ENCODE measurements at regions not wholly inside any gene's neighbourhood (a gene's known extent, or its start where the extent isn't known, plus 50 kb on each side); places are given as distances from the start of the nearest gene placed in this dataset.

DNA sequence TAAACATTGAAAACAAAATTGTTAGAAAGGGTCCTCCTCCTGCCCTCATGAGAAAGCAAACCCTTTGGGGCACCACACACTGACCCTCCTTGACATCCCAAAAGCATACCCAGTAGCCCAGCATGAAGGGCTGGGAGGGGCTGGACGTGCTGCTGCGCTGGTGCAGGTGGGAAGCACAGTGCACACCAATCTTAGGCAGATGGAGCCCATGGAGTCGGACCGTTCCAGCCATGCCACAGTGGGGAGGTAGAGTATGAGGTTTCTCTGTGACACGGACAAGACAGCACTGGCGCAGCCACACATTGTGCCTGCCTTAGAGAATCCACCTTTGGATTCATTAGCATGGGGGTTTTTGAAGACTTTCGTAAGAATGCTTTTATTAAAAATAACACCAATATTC, 544.2 kb upstream of the FRG1 start (continued):
- no peak for TF ChIP-seq OSR2 (tag by site-specific recombination; IDR thresholded peaks at IDR 0.05)
- no peak for TF ChIP-seq ZNF311 (tag by site-specific recombination; IDR thresholded peaks at IDR 0.05; ENCODE audit: borderline replicate concordance)
- TF ChIP-seq IKZF3 (tag by site-specific recombination; IDR thresholded peaks at IDR 0.05), result no peak
- no peak for TF ChIP-seq ZFP3 (tag by site-specific recombination; IDR thresholded peaks at IDR 0.05; ENCODE audit: low read depth)
- no peak for TF ChIP-seq ZNF473 (tag by site-specific recombination; IDR thresholded peaks at IDR 0.05)

DNA sequence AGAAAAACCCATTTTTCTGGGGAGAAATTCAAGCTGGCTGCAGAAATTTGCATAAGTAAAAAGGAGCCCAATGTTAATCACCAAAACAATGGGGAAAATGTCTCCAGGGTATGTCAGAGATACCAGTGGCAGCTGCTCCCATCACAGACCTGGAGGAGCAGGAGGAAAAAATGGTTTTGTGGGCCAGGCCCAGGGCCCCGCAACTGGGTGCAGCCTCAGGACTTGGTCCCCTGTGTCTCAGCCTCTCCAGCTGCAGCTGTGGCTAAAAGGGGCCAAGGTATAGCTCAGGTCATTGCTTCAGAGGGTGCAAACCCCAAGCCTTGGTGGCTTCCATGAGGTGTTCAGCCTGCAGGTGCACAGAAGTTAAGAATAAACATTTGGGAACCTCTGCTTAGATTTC, 536.4 kb upstream of the FRG1 start:
- no peaks in the 10 kb centered on the region for H3K36me3 ChIP-seq (ENCODE audit: control insufficient read depth in 2 of 2, insufficient read depth in 1 of 2, low read length in 2 of 2)
- TF ChIP-seq, protein P1, sequence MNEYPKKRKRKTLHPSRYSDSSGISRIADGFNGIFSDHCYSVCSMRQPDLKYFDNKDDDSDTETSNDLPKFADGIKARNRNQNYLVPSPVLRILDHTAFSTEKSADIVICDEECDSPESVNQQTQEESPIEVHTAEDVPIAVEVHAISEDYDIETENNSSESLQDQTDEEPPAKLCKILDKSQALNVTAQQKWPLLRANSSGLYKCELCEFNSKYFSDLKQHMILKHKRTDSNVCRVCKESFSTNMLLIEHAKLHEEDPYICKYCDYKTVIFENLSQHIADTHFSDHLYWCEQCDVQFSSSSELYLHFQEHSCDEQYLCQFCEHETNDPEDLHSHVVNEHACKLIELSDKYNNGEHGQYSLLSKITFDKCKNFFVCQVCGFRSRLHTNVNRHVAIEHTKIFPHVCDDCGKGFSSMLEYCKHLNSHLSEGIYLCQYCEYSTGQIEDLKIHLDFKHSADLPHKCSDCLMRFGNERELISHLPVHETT (tag by site-specific recombination; IDR thresholded peaks at IDR 0.05), result no peak
- TF ChIP-seq ZNF585B (tag by site-specific recombination; IDR thresholded peaks at IDR 0.05), result peak; percentile 73
- no peaks in the 10 kb centered on the region for H3K9me3 ChIP-seq (ENCODE audit: control insufficient read depth, insufficient read depth, low read depth, low read length)
- H3K27ac ChIP-seq (ENCODE audit: extremely low read depth, low read depth, low read length), result no peak overlapping the region
- no peak overlapping the region for H3K4me3 ChIP-seq (ENCODE audit: low read depth, low read length)
- no peaks in the 10 kb centered on the region for H3K4me1 ChIP-seq (ENCODE audit: control insufficient read depth, insufficient read depth, low read length)
- POLR2A ChIA-PET, result no interaction called here
- CTCF ChIA-PET, result no interaction called here

DNA sequence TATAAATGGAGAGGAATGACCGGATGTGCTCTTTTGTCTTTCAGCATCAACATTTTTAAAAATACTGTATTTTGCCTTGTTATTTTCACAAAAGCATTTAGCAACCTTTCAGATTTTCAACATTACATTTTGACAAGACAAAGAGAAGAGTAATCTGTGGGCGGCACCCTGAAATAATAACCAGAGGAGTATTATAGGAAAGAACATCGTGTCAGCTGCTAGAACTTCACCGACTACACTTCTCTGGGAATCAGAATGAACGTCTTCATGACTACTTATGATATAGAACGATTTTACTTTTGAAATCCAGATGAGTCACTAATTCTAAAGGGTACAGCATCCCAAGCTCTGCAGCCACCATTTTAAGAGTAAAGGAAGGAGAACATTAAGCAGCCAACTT, 531.5 kb upstream of the FRG1 start:
- POLR2A ChIA-PET, result no interaction called here
- Histone ChIP-seq H3K9me3 (ENCODE audit: control insufficient read depth, insufficient read depth, low read depth, low read length) (no peaks in the 10 kb centered on the region), H3K27ac (ENCODE audit: extremely low read depth, low read depth, low read length) (no peak overlapping the region), H3K4me1 (ENCODE audit: control insufficient read depth, insufficient read depth, low read length) (no peaks in the 10 kb centered on the region), H3K4me3 (ENCODE audit: low read depth, low read length) (no peak overlapping the region), H3K36me3 (ENCODE audit: control insufficient read depth in 2 of 2, insufficient read depth in 1 of 2, low read length in 2 of 2) (no peaks in the 10 kb centered on the region)
- CTCF ChIA-PET, result no interaction called here
- TF ChIP-seq ZNF837 (tag by site-specific recombination; IDR thresholded peaks at IDR 0.05) (no peak), ZNF146 (tag by site-specific recombination; IDR thresholded peaks at IDR 0.05) (no peak), HOXC10 (CRISPR knock-in tag; IDR thresholded peaks at IDR 0.05) (no peak), ZNF202 (tag by site-specific recombination; IDR thresholded peaks at IDR 0.05; ENCODE audit: borderline replicate concordance) (no peak)
- TF ChIP-seq, protein P2, sequence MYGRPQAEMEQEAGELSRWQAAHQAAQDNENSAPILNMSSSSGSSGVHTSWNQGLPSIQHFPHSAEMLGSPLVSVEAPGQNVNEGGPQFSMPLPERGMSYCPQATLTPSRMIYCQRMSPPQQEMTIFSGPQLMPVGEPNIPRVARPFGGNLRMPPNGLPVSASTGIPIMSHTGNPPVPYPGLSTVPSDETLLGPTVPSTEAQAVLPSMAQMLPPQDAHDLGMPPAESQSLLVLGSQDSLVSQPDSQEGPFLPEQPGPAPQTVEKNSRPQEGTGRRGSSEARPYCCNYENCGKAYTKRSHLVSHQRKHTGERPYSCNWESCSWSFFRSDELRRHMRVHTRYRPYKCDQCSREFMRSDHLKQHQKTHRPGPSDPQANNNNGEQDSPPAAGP (tag by site-specific recombination; IDR thresholded peaks at IDR 0.05), result no peak

DNA sequence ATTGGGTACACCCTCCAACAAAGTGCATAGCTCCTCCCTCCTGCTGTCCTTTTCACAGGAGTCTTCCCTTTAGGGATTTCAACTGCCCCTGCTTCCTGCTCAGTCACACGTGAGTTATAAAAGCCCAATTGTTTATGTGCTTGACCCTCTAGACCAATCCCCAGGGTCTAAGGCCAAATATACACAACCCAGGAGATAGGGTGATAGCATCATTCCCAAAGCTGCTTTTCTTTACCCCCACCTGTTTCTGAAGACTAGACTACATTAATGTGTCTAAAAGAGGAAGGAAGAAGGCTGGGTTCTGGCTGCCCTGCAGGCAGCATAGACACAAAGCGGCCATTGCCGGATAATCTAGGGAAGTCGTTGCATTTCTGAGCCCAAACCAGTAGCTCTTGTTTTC, 526.7 kb upstream of the FRG1 start:
- Histone ChIP-seq H3K9me3 (ENCODE audit: control insufficient read depth, insufficient read depth, low read depth, low read length) (no peaks in the 10 kb centered on the region), H3K36me3 (ENCODE audit: control insufficient read depth in 2 of 2, insufficient read depth in 1 of 2, low read length in 2 of 2) (no peaks in the 10 kb centered on the region), H3K4me3 (ENCODE audit: low read depth, low read length) (no peak overlapping the region), H3K27ac (ENCODE audit: extremely low read depth, low read depth, low read length) (no peak overlapping the region), H3K4me1 (ENCODE audit: control insufficient read depth, insufficient read depth, low read length) (no peaks in the 10 kb centered on the region)
- TF ChIP-seq, protein P3, sequence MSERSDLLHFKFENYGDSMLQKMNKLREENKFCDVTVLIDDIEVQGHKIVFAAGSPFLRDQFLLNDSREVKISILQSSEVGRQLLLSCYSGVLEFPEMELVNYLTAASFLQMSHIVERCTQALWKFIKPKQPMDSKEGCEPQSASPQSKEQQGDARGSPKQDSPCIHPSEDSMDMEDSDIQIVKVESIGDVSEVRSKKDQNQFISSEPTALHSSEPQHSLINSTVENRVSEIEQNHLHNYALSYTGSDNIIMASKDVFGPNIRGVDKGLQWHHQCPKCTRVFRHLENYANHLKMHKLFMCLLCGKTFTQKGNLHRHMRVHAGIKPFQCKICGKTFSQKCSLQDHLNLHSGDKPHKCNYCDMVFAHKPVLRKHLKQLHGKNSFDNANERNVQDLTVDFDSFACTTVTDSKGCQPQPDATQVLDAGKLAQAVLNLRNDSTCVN (tag by site-specific recombination; optimal IDR thresholded peaks at IDR 0.05), result no peak
- no peak for TF ChIP-seq SP2 (tag by site-specific recombination; IDR thresholded peaks at IDR 0.05)
- no peak for TF ChIP-seq ZNF324 (tag by site-specific recombination; IDR thresholded peaks at IDR 0.05)
- no peak for TF ChIP-seq GLIS2 (tag by site-specific recombination; IDR thresholded peaks at IDR 0.05)
- TF ChIP-seq ZNF701 (tag by site-specific recombination; IDR thresholded peaks at IDR 0.05), result no peak
- TF ChIP-seq ZNF274 (IDR thresholded peaks at IDR 0.05; ENCODE audit: low read length), result no peak
- no peak for TF ChIP-seq ZNF274 (tag by site-specific recombination; IDR thresholded peaks at IDR 0.05; ENCODE audit: borderline replicate concordance)
- no peak for TF ChIP-seq ZNF561 (tag by site-specific recombination; IDR thresholded peaks at IDR 0.05; ENCODE audit: borderline replicate concordance)
- TF ChIP-seq ZNF19 (tag by site-specific recombination; IDR thresholded peaks at IDR 0.05; ENCODE audit: low read depth), result no peak
- no peak for TF ChIP-seq SCRT2 (tag by site-specific recombination; IDR thresholded peaks at IDR 0.05)
- POLR2A ChIA-PET, result no interaction called here
- CTCF ChIA-PET, result no interaction called here
